ENCODE measurements at regions not wholly inside any gene's neighbourhood (a gene's known extent, or its start where the extent isn't known, plus 50 kb on each side); places are given as distances from the start of the nearest gene placed in this dataset.

GRCh38 chr6:147977851-147978465, 364.7 kb upstream of the SASH1 start:
- TF ChIP-seq CTCF (IDR thresholded peaks at IDR 0.05; ENCODE audit: low read depth, low read length) (no peak), POLR2A (IDR thresholded peaks at IDR 0.05; ENCODE audit: extremely low read depth, insufficient read length) (no peak)
